ENCODE measurements at regions not wholly inside any gene's neighbourhood (a gene's known extent, or its start where the extent isn't known, plus 50 kb on each side); places are given as distances from the start of the nearest gene placed in this dataset.

DNA sequence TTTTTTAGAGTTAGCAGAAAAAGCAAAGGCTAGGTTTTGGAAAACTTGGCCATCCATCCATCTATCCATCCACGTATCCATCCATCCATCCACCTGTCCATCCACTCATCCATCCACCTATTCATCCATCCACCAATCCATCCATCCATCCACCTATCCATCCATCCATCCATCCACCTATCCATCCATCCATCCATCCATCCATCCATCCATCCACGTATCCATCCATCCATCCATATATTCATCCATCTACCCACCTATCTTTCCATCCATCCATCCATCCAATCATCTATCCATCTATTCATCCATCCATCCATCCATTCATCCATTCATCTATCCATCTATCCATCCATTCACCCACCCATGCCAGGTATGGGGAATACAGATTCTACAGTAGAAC lies 81.7 kb upstream of the MPP7 start:
- H3K27me3 ChIP-seq (ENCODE audit: control insufficient read depth, insufficient read depth, low read length), result no peaks in the 10 kb centered on the region
- FAIRE-seq (no peak), DNase-seq (ENCODE audit: low read depth) (no peak)
- no peak overlapping the region for H3K4me3 ChIP-seq (ENCODE audit: low read depth, low read length)
- no peaks in the 10 kb centered on the region for H3K36me3 ChIP-seq (ENCODE audit: control insufficient read depth, insufficient read depth, low read length)
- TF ChIP-seq, protein P1, sequence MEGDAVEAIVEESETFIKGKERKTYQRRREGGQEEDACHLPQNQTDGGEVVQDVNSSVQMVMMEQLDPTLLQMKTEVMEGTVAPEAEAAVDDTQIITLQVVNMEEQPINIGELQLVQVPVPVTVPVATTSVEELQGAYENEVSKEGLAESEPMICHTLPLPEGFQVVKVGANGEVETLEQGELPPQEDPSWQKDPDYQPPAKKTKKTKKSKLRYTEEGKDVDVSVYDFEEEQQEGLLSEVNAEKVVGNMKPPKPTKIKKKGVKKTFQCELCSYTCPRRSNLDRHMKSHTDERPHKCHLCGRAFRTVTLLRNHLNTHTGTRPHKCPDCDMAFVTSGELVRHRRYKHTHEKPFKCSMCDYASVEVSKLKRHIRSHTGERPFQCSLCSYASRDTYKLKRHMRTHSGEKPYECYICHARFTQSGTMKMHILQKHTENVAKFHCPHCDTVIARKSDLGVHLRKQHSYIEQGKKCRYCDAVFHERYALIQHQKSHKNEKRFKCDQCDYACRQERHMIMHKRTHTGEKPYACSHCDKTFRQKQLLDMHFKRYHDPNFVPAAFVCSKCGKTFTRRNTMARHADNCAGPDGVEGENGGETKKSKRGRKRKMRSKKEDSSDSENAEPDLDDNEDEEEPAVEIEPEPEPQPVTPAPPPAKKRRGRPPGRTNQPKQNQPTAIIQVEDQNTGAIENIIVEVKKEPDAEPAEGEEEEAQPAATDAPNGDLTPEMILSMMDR (IDR thresholded peaks at IDR 0.05; ENCODE audit: insufficient read depth, low read length, severe bottlenecking), result no peak

DNA sequence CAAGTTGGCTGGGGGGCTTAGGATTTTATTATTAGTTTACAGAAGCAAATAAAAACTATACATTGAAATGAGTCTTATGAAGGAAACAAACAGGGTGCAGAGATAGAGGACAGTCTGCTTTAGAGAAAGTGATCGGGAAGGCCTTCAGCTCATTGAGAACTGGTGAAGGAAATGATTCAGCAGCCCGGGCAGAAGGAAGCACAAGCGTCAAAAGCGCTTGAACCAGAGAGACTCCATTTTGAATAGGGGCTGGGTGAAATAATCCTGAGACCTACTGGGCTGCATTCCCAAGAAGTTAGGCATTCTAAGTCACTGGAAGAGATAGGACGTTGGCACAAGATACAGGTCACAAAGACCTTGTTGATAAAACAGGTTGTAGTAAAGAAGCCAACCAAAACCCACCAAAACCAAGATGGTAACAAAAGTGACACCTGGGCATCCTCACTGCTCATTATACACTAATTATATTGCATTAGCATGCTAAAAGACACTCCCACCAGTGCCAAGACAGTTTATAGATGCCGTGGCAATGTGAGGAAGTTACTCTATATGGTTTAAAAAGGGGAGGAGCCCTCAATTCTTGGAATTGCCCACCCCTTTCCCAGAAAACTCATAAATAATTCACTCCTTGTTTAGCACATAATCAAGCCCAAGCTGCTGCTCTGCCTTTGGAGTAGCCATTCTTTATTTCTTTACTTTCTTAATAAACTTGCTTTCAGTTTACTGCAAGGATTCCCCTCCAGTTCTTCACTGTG lies 83.1 kb upstream of the MPP7 start:
- H3K4me3 ChIP-seq (ENCODE audit: low read depth, low read length), result no peak overlapping the region
- H3K36me3 ChIP-seq (ENCODE audit: control insufficient read depth, insufficient read depth, low read length), result no peaks in the 10 kb centered on the region
- no peak for DNase-seq (ENCODE audit: low read depth)
- FAIRE-seq, result no peak
- TF ChIP-seq, protein P1 (IDR thresholded peaks at IDR 0.05; ENCODE audit: insufficient read depth, low read length, severe bottlenecking), result no peak
- no peaks in the 10 kb centered on the region for H3K27me3 ChIP-seq (ENCODE audit: control insufficient read depth, insufficient read depth, low read length)

DNA sequence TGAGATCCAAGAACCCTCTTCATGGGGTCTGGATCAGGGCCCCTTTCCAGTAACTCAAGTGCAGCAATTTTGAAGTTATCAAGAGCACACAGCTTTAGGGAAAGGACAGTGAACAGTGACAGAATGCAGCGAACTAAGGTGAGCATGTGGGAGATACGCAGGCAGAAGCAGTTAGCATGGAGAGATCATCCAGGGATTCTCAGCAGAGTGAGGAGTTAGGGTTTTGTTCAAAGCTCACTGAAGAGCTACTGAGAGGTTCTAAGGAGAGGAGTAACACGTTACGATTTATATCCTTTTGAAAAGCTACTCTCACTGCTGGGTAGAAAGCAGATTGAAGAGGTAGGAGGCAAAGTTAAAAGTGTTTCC lies 83.6 kb upstream of the MPP7 start:
- H3K36me3 ChIP-seq (ENCODE audit: control insufficient read depth, insufficient read depth, low read length), result no peaks in the 10 kb centered on the region

DNA sequence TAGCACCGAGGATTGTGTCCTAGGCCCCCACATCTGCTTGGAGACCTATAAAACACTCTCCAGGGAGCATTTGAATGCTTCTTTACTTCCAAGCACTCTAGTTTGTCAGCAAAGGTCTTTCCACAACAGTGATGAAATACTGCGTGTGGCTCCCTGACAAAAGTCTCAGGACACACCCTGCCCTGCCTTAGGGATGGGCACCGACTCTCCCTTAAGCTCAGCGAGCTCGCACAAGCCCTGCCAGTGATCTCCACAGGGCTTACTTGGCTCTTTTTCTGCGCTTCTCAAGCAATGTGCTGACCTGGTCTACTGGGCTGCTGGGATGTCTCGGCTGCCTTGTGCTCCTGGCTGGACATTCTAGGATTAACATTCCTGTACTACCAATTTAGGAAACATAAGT lies 84.3 kb upstream of the MPP7 start:
- FAIRE-seq, result peak; percentile 96
- DNase-seq (ENCODE audit: low read depth), result peak; percentile 78
- H3K27me3 ChIP-seq (ENCODE audit: control insufficient read depth, insufficient read depth, low read length), result no peaks in the 10 kb centered on the region
- no peaks in the 10 kb centered on the region for H3K36me3 ChIP-seq (ENCODE audit: control insufficient read depth, insufficient read depth, low read length)
- TF ChIP-seq, protein P1 (IDR thresholded peaks at IDR 0.05; ENCODE audit: insufficient read depth, low read length, severe bottlenecking), result no peak
- H3K4me3 ChIP-seq (ENCODE audit: low read depth, low read length), result no peak overlapping the region

More for the DNA sequence above, 83.6 kb upstream of the MPP7 start:
- Histone ChIP-seq H3K27me3 (ENCODE audit: control insufficient read depth, insufficient read depth, low read length) (no peaks in the 10 kb centered on the region), H3K4me3 (ENCODE audit: low read depth, low read length) (no peak overlapping the region)
- TF ChIP-seq, protein P1 (IDR thresholded peaks at IDR 0.05; ENCODE audit: insufficient read depth, low read length, severe bottlenecking), result no peak
- no peak for DNase-seq (ENCODE audit: low read depth)
- no peak for FAIRE-seq

DNA sequence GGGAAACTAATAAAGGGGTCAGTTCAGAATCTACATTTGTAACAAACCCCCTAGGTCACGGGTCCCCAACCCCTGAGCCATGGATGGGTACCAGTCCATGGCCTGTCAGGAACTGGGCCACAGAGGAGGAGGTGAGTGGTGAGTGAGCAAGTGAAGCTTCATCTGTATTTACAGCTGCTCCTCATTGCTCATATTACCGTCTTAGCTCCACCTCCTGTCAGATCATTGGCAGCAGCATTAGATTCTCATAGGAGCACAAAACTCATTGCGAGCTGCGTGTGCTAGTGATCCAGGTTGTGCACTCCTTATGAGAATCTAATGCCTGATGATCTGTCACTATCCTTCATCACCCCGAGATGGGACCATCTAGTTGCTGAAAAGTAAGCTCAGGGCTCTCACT lies 88.4 kb upstream of the MPP7 start:
- Histone ChIP-seq H3K4me3 (ENCODE audit: low read depth, low read length) (no peak overlapping the region), H3K27me3 (ENCODE audit: control insufficient read depth, insufficient read depth, low read length) (no peaks in the 10 kb centered on the region), H3K36me3 (ENCODE audit: control insufficient read depth, insufficient read depth, low read length) (no peaks in the 10 kb centered on the region)
- TF ChIP-seq, protein P1 (IDR thresholded peaks at IDR 0.05; ENCODE audit: insufficient read depth, low read length, severe bottlenecking), result no peak
- no peak for FAIRE-seq
- DNase-seq (ENCODE audit: low read depth), result no peak

Data from bronchial epithelial cell (primary cell).